ENCODE measurements at regions not wholly inside any gene's neighbourhood (a gene's known extent, or its start where the extent isn't known, plus 50 kb on each side); places are given as distances from the start of the nearest gene placed in this dataset.

- H2AFZ ChIP-seq (ENCODE audit: low read depth, low read length), result no peak overlapping the region
- no peaks in the 10 kb centered on the region for H3K27me3 ChIP-seq (ENCODE audit: insufficient read depth, low read depth, low read length)
- no peak overlapping the region for H3K4me2 ChIP-seq (ENCODE audit: low read length)
Measured at GRCh38 chr13:47454986-47455385, 546.1 kb downstream of the SUCLA2 start.

GRCh38 chr13:47437406-47437805 is 540.6 kb upstream of the HTR2A start:
- no peaks in the 10 kb centered on the region for H3K9me2 ChIP-seq (ENCODE audit: insufficient read depth, low read length)
- H3K4me2 ChIP-seq (ENCODE audit: low read length), result no peak overlapping the region
- no peak overlapping the region for H3K9ac ChIP-seq (ENCODE audit: low read length)
- H3K4me3 ChIP-seq (ENCODE audit: low read length), result no peak overlapping the region
- no peaks in the 10 kb centered on the region for H3K79me2 ChIP-seq (replicated peaks; ENCODE audit: insufficient read depth, low read length)
- TF ChIP-seq SMC3 (conservative IDR thresholded peaks at IDR 0.05; ENCODE audit: poor library complexity) (no peak), POLR2AphosphoS5 (IDR thresholded peaks at IDR 0.05) (no peak)
- H3F3A ChIP-seq (ENCODE audit: insufficient read depth, low read length, poor library complexity, severe bottlenecking), result no peaks in the 10 kb centered on the region
- H3K36me3 ChIP-seq (ENCODE audit: insufficient read depth, low read length), result no peaks in the 10 kb centered on the region
- no peak overlapping the region for H2AFZ ChIP-seq (ENCODE audit: low read depth, low read length)
- no peaks in the 10 kb centered on the region for H3K27me3 ChIP-seq (ENCODE audit: insufficient read depth, low read depth, low read length)
- no peaks in the 10 kb centered on the region for H3K9me3 ChIP-seq (ENCODE audit: low read length)
- H3K27ac ChIP-seq (ENCODE audit: low read length), result no peak overlapping the region
- no peaks in the 10 kb centered on the region for H4K20me1 ChIP-seq (ENCODE audit: insufficient read depth)

More at GRCh38 chr13:47454986-47455385, 546.1 kb downstream of the SUCLA2 start:
- Histone ChIP-seq H3K36me3 (ENCODE audit: insufficient read depth, low read length) (no peaks in the 10 kb centered on the region), H3K9me3 (ENCODE audit: low read length) (no peaks in the 10 kb centered on the region), H3K9me2 (ENCODE audit: insufficient read depth, low read length) (no peaks in the 10 kb centered on the region), H3K4me3 (ENCODE audit: low read length) (no peak overlapping the region), H3K79me2 (replicated peaks; ENCODE audit: insufficient read depth, low read length) (no peaks in the 10 kb centered on the region), H3K9ac (ENCODE audit: low read length) (no peak overlapping the region), H3F3A (ENCODE audit: insufficient read depth, low read length, poor library complexity, severe bottlenecking) (no peaks in the 10 kb centered on the region), H3K27ac (ENCODE audit: low read length) (no peak overlapping the region), H4K20me1 (ENCODE audit: insufficient read depth) (no peaks in the 10 kb centered on the region)
- TF ChIP-seq CTCF (IDR thresholded peaks at IDR 0.05; ENCODE audit: poor library complexity, severe bottlenecking) (no peak), SMC3 (conservative IDR thresholded peaks at IDR 0.05; ENCODE audit: poor library complexity) (no peak), EZH2 (IDR thresholded peaks at IDR 0.05; ENCODE audit: borderline replicate concordance, insufficient read depth, low read length, poor library complexity, severe bottlenecking) (no peak), TAF1 (IDR thresholded peaks at IDR 0.05; ENCODE audit: low read depth) (no peak), REST (IDR thresholded peaks at IDR 0.05; ENCODE audit: borderline replicate concordance) (no peak), EP300 (conservative IDR thresholded peaks at IDR 0.05; ENCODE audit: poor library complexity, severe bottlenecking) (no peak), MXI1 (conservative IDR thresholded peaks at IDR 0.05; ENCODE audit: poor library complexity, severe bottlenecking) (no peak), RAD21 (conservative IDR thresholded peaks at IDR 0.05) (no peak), POLR2AphosphoS5 (IDR thresholded peaks at IDR 0.05) (no peak)

Measured in neural cell (in vitro differentiated cells).